SH-SY5Y (cell line): ENCODE measurements at regions not wholly inside any gene's neighbourhood (a gene's known extent, or its start where the extent isn't known, plus 50 kb on each side); places are given as distances from the start of the nearest gene placed in this dataset.

Experiments used
- GATA2 ChIP-seq: IDR thresholded peaks from 2 replicates; pipeline ENCODE4 v1.6.1; 2011; ENCODE audit warnings: mild to moderate bottlenecking, low read depth, low read length
- GATA3 ChIP-seq: IDR thresholded peaks from 2 replicates; pipeline ENCODE4 v1.6.1; 2011; ENCODE audit warnings: low read depth, mild to moderate bottlenecking, low read length, moderate library complexity

GRCh38 chr11:97069160-97069559 is 679.3 kb downstream of the JRKL start:
- peak; percentile 81 for TF ChIP-seq GATA3
- TF ChIP-seq GATA2 = peak; percentile 61; the same call in 1 of the 2 replicates
